GM18519 (cell line): ENCODE measurements at regions not wholly inside any gene's neighbourhood (a gene's known extent, or its start where the extent isn't known, plus 50 kb on each side); places are given as distances from the start of the nearest gene placed in this dataset.
"Not testable (repeated sequence)": the region's sequence is repeated elsewhere in the genome, so short reads cannot be mapped to it uniquely, and the experiment has no call there.

Experiments used
- ATAC-seq: cut with Tn5 transposase; IDR thresholded peaks from one replicate; pipeline ENCODE4 v1.9.1; 2021; ENCODE audit warnings: mild to moderate bottlenecking, moderate library complexity; ENCODE audit not compliant: unreplicated experiment, low FRiP score

- no peak for ATAC-seq
Measured at GRCh38 chr1:5738911-5739462, 253.2 kb downstream of the NPHP4 start.

GRCh38 chr1:5737081-5737480 lies 255.1 kb downstream of the NPHP4 start:
- ATAC-seq = no peak

- ATAC-seq = no peak
Measured at GRCh38 chr1:5734996-5735395, 257.2 kb downstream of the NPHP4 start.

GRCh38 chr1:5734414-5734813 lies 257.8 kb downstream of the NPHP4 start:
- no peak for ATAC-seq

DNA sequence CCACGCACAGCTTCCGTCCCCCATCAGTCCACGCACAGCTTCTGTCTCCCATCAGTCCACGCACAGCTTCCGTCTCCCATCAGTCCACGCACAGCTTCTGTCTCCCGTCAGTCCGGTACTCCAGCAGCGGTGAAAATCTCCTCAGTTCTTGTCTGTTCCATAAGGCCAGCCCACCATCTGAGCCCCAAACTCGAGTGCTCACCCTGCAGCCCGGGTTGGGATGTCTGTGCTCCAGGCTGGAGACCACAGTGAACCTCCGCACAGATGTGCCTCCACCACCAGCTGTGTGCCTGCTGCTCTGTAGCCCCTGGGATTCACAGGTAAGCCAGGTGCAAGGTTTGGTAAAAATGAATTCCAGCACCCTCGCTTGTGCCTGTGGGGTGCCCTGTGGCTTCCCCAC lies 258.6 kb downstream of the NPHP4 start:
- no peak for ATAC-seq

- ATAC-seq = no peak
Measured at GRCh38 chr1:5731110-5731423, 261.2 kb downstream of the NPHP4 start.

GRCh38 chr1:5730272-5731109 lies 261.7 kb downstream of the NPHP4 start:
- no peak for ATAC-seq

DNA sequence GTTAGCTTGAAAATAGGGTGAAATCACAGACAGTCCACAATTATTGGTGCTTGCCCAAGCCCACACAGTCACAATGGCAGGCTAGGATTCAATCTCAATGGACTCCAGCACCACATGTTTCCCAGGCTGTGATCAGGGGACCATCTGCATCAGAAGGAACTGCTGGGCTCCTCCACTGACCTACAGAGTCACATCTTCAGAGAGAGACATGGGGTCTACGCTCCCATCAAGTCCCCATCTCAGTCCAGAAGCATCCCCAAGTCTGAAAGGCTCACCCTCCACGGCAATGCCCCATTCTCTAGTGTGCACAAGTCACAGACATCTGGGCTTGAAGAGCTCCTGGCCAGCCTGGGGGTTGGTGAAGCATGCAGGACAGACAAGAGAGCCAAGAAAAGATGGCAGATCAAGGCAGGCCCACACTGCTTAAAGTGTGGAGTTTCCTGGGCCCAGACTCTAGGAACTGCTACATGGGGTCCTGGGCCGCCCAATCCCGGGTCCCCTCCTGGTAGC lies 262.5 kb downstream of the NPHP4 start:
- ATAC-seq = no peak

DNA sequence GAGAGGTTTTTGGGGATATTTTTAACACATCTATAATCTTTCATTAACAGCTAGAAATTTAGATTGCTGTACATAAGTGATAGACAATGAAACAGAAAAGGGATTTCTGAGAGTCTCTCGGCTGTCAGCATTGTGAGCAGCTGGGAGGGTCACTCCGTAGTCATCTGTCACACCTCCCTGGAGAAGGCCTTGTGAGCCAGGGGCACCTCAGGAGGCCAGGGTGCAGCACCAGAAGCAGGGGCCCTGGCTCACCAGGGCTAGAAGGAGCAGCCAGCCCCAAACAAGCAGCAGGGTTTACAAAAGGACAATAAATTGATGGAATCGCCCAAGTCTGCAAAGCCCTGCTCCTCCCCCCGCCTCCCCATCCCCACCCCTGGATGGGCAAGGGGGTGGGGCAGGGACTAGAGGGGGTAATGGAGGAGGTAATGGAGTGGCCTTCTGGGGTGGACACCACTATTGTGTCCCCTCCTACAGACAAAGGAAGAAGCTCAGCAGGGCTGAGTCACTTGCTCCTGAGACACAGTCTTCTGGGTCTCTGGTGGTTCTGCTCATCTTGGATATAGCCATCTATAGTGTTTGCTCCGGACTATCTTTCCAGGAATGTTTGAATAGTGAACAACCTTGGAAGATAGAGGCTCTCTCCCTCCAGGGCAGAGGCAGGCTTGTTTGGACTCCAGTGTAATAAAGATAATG lies 263.4 kb downstream of the NPHP4 start:
- no peak for ATAC-seq

- no peak for ATAC-seq
Measured at GRCh38 chr1:5727871-5728643, 264.2 kb downstream of the NPHP4 start.

DNA sequence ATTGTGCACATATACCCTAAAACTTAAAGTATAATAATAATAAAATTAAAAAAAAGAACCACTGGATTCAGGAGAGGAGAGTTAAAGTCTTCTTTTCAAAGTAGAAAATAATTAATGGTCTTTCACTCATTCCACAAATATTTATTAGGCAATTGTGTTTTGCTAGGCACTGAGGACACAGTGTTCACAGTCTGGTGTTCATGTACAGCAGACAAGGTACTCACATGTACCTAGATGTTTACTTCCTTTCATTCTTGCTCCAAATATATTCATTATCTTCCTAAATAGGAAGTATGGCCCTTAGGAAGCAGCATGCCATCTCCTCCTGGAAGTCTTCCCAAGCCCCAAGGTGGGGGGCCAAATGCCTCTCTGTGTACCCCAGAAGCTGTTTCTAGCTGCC lies 265.0 kb downstream of the NPHP4 start:
- ATAC-seq = no peak

DNA sequence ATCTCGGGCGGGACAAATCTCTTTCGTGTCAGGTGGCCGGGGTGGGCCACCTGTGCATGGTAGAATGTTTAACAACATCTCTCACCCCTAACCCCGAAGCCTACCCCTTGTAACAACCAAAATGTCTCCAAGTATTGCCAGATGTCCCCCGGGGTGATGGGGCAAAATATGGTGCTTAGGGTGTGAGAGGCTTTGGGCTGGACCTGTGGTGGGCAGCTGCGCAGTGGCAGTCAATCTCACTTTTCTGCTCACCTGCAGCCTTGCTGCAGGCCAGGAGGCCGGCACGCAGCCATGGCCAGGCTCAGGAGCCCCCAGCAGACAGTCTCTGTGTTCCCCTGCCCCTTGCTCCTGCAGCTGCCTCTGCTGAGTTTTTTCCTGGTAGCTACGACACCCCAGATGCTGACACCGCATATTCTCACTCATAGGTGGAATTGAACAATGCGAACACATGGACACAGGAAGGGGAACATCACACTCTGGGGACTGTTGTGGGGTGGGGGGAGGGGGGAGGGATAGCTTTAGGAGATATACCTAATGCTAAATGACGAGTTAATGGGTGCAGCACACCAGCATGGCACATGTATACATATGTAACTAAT lies 265.5 kb downstream of the NPHP4 start:
- not testable (repeated sequence) for ATAC-seq

DNA sequence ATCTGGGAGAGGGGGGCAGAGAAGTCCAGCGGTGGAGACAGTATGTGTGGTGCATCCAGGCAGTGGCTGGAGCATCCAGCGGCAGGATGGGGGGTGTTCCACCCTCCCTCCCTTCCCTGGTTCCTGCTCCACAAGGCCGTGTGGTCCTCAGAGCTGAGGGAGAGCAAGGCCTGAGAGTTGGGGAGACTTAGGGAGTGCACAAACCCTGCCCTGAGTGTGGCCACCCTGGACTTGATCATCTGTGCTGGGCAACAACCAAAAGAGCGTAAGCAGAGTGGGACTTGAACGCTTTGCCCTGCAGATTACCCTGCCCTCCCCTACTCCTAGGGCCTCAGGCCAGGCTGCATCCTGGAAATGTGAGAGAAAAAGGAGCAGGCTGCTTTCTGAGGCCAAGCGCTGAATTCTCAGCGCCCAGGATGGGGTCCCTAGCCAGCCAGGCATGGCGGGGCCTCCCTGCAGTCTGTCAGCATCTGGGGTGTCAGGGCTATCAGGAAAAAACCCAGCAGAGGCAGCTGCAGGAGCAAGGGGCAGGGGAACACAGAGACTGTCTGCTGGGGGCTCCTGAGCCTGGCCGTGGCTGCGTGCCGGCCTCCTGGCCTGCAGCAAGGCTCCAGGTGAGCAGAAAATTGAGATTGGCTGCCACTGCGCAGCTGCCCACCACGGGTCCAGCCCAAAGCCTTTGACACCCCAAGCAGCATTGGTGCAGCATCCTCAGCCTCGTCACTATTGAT lies 266.2 kb downstream of the NPHP4 start:
- no peak for ATAC-seq

DNA sequence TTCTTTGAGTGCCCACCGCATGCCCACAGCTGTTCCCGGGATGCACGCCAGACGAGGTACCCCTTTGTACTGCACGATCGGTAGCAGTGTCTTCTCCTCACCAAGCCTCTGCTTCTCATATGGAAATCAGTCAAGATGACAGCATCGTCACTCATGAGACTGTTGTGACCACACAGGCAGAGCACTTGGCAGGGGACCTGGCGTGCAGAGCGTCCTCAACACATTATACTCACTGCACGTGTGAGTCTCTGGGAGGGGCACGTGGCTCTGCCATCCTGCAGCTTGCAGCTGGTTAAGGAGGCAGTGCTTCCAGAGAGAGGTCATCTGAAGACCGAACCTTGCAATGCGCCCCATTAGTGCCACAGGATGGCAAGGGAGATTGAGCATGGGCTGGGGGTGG lies 266.8 kb downstream of the NPHP4 start:
- ATAC-seq = no peak

GRCh38 chr1:5724847-5725246 lies 267.4 kb downstream of the NPHP4 start:
- no peak for ATAC-seq

- ATAC-seq = no peak
Measured at GRCh38 chr1:5722635-5723164, 269.5 kb downstream of the NPHP4 start.

GRCh38 chr1:5721634-5722215 lies 270.5 kb downstream of the NPHP4 start:
- ATAC-seq = no peak

DNA sequence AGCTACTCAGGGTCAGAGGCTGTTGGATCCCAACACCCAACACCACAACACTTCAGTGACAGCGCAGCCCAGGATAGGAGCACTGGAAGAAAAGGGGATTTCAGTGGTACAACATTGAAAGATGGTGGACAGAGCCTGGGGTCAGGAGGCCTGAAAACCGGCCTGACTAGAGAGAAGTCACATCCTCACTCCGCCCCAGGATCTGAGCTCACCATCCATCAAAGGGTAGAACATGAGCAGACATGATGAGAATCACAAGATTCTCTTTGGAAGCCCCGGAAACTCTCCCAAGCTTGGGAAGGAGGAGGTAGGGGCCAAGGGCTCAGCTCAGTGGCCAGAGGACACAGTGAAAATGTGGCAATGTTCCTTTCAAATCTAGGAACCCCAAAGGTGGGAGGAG lies 271.3 kb downstream of the NPHP4 start:
- no peak for ATAC-seq

DNA sequence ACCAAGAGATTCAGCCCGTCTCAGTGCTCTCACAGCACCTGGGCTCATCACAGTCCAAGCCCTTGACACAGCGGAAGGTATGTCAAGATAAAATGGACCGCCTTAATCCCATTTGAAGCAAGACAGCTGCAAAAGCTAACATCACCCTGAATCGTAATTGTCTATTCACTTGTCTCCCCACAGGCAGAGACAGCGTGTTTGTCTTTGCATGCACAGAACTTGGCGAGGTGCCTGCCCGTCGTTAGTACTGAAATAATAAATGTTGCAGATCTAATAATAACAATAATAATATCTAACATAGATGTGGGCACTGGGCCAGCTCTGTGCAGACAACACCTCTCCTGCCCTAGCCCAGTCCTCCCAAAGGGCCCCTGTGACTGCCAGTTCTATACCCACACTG lies 271.7 kb downstream of the NPHP4 start:
- no peak for ATAC-seq
